ENCODE measurements at regions not wholly inside any gene's neighbourhood (a gene's known extent, or its start where the extent isn't known, plus 50 kb on each side); places are given as distances from the start of the nearest gene placed in this dataset.

GRCh38 chr5:145619806-145620310 lies 215.3 kb downstream of the PRELID2 start:
- no peak for TF ChIP-seq CTCF (IDR thresholded peaks at IDR 0.05; ENCODE audit: borderline replicate concordance, extremely low read depth, low read length, poor library complexity, severe bottlenecking)
- no peak for TF ChIP-seq EZH2 (IDR thresholded peaks at IDR 0.05; ENCODE audit: borderline replicate concordance, low read depth, low read length, severe bottlenecking)
